GM21423 (cell line): ENCODE measurements at regions not wholly inside any gene's neighbourhood (a gene's known extent, or its start where the extent isn't known, plus 50 kb on each side); places are given as distances from the start of the nearest gene placed in this dataset.
"Not testable (repeated sequence)": the region's sequence is repeated elsewhere in the genome, so short reads cannot be mapped to it uniquely, and the experiment has no call there.

ENCODE experiments used
- ATAC-seq: cut with Tn5 transposase; IDR thresholded peaks from one replicate; pipeline ENCODE4 v1.9.1; 2021; ENCODE audit warnings: mild to moderate bottlenecking, moderate library complexity; ENCODE audit not compliant: unreplicated experiment

DNA sequence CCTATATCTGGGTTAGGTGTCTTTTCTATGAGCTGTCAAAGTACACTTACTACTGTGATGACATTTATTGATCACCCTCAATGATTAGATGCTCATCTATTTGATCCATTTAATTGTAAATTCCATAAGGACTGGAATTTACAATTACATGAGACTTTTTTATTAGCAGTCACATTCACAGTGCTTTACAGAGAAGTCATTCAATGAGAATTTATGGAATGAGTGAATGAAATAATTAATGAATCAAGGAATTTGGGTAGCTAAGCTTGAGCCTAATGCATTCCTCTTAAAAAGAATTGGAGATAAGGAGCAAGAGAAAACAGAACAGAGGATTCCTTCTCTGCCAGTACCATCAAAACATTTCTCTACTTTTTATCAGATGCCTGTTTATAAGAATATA, 1437.5 kb upstream of the CDH8 start:
- ATAC-seq = no peak

DNA sequence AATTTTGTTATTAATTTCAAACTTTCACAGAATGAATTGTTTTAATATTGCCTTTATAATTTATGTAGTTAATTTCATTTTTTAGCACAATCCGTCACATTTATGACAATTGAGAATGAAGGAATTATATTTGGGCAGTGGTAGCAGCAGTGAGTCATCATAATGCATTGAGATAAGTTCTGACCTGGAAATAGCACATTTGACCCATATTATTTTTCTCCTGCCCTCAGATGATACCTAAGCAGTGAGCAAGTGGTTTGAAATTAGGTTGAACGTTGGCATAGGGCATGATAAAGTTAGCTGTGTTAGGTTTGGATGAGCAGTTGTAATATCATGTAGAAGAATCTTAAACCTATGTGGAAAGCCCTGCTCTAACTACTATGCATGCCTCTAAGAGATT, 1431.3 kb upstream of the CDH8 start:
- ATAC-seq = no peak

DNA sequence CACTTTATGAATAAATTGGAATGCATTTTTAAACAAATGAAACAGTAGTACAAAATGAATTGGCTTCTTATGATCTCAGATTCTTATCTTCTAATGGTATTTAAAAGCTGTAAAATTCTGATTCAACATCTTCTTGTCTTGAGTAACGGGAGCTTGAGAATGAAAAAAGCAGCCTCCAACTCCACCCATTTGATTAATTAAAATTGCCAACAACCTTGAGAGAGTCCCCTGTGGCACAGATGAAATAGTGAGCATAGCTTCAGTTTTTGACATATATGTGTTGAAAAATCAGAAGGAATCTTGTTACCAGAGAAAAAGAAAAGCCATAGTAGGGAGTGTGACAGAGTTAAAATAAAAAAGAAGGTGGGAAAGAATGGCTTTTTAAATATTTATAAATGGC, 1426.1 kb upstream of the CDH8 start:
- no peak for ATAC-seq

DNA sequence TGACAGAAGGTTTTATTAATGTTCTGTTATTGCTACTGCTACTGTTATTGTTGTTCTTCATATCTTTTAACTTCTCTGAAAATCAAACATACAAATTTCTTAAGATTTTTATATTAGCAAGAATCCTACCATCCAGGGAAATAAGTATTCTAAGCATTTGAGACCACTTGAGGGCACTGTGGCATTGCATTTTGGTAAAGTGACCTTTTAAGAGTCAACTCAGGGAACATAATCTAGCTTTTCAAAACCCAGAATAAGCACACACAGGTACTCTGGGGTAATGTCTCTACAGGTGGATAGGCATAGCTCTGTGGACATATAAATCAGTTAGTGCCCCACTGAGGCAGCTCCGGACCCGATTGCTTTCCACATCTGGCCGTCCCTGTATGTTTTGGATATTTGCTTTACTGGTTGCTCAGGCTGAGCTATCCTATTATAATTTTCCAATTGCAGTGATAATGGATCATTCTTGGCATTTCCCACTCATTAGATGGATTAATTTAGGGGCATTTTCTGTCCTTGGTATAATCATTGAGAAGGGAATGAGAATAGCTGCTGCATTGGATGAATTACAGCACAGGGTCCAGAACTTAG, 1425.1 kb upstream of the CDH8 start:
- ATAC-seq = no peak

DNA sequence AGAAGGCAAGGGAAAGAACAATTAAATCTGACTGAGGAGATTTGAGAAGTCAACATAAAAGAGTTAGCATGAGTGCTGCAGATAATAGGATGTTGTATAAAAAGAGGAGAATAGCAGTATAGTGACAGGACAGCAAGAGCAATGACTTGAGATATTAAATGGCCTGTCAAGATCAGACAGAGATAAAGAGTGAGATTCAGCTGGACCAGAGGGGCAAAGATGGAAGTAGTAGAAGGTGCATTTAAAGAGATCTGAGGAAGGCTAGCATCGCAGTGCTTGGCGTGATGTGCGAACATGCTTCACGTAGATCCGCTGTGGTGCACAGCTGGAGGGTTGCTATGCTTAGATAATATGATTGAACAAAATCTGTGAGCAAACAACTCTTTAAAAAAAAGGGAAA, 1422.6 kb upstream of the CDH8 start:
- ATAC-seq = no peak

DNA sequence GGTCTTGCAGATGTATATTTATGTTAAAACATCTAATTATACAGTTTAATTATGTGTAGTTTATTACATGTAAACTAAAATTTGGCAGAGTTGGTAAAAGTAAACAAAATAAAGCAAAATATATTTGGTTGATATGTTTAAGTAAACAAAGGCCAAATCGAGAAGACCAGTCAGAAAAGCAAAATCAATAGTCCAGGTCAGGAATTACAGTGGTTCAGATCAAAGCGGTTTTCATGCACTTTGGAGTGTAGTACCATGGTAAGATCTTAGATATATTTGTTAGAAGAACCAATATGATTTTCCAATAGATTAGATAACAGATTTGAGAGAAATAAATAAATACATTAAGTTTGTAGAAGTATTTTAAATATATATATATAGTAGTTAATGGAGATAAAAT, 1421.6 kb upstream of the CDH8 start:
- ATAC-seq = no peak

DNA sequence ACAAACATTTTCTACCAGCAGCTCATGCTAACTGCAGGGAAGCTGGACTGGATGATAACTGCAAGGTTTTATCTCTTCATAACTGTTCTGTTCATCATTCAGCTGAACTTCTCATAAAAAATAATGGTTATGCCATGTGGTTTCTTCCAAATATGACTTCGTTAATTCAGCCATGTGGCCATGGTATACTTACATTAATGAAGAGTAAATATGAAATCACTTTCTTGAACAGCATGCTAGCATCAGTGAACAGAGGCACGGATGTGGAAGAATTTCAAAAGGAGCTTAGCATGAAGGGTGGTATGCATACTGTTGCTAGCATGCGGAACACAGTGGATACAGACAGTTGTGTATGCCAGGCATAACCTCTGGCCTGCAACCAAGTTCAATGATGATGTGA, 1417.0 kb upstream of the CDH8 start:
- ATAC-seq = no peak

DNA sequence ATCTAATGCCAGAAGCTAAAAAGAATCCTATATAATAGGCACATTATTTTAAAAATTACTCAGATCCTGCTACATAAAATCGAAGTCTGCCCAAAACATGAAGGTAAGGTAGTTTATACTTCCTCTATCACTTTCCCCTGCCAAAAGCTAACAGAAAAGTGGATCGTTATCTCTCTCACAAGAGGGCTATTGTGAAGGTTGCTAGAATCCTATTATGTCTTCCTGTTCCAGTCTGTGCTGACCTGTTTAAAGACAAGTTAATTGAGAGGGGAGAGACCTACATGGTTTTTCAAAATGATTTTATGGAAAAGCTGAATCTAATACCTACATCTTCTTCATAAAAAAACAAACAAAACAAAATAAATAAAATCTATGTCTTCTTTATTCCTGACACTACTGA, 1410.9 kb upstream of the CDH8 start:
- ATAC-seq = no peak

DNA sequence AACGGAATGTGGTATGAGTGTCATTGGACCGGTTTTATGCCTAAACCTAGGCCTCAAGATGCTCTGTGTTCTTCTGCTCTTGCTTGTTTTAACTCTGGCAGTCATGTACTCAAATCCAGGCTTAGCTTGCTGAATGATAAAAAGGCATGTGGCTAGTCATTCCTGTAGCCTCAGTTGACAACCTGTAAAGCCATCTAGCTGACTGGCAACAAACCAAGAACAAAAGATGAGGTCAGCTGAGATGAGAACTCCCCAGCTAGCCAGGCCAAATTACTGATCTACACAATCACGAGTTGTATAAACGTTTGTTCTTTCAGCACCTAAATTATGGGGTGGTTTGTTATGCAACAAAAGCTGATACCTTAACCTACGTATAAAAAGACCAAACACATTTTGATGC, 1406.0 kb upstream of the CDH8 start:
- no peak for ATAC-seq

DNA sequence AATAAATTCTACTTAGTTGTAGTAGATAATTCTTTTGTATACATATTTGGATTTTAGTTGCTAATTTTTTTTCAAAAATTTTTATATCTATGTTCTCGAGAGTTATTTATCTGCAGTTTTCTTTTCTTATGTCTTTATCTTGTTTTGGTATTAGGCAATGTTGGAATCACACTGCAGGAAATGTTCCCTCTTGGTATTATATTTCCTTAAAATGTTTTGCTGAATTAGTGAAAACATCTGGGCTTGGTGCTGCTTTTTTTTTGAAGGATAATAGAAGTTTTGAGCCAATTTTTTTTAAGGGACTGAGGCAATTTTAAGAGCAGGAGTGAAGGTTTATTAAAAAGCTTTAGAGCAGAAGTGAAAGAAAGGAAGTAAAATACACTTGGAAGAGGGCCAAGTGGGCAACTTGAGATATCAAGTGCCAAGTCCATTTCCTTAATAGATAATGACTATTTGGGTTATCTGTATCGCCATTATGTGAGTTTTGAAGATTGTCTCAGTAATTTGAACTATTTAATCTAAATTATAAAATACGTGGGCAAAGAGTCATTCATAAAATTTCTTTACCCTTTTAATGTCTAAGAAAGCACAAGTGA, 1390.1 kb upstream of the CDH8 start:
- no peak for ATAC-seq

DNA sequence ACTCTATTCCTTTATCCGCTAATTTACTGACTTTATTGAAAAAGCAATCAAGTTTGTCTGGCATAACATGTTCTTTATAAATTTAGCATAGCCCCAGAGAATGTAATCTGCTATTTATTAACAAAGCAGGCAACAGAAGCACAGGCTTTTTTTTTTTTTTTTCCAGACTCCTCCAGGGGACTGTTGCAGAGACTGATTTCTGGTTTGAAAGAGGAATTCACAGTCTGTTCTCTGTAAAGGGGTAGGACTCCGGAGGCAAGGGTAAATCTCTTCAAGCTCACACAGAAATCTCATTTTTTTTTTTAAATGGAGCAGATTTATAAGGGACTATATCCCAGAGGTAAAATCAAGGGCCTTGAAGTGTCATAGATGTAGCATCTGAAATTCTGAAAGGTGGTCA, 1386.5 kb upstream of the CDH8 start:
- no peak for ATAC-seq

DNA sequence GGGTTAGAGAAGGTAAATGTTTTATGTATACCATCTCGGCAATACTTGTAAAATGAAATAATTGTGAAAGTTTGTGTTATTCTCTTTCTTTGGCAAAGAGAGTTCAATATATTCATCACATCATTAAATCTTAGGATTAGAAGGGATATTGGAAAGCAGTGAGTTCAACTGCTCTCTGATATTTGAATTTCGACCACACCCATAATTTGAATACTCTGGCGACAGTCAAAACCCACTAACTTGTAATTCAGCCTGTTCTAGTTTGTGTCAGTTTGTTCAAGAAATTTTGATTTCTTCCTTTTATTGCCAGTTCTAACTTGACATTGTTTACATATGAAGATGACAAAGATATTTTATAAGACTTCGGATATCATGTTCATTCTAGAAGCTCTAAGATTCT, 1380.5 kb upstream of the CDH8 start:
- no peak for ATAC-seq

DNA sequence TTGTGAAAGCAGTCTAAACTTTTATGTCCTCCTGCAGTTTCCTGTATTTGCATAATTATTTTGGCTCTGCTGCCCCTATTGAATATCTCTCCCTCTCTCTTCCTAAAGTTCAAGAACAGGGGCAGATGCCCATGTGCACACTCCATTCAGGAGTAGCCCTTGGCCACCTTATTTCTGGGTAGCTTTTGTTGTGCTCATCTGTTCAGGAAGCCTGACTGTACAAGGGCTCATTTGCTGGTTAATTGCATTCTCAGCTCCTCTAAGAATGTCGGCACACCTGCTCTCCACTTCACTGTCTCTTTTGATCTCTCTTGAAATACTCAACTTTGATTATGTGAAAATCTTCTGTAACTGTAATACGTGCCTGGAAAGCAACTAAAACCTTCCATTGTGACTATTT, 1378.8 kb upstream of the CDH8 start:
- ATAC-seq = no peak

DNA sequence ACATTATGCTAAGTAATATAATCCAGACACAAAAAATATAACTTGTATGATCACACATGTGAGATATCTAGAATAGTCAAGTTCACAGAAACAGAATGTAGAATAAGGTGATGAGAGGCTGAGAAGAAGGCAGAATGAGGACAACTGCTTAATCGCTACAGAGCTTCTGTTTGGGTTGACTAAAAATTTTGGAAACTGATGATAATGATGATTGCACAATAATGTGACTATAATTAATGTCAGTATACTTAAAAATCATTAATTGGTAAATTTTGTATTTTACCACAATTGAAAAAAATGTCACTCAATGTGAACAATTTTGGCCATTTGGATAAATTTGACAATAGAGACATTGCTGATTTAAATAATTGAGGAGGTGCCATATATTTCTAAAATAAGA, 1374.4 kb upstream of the CDH8 start:
- no peak for ATAC-seq

DNA sequence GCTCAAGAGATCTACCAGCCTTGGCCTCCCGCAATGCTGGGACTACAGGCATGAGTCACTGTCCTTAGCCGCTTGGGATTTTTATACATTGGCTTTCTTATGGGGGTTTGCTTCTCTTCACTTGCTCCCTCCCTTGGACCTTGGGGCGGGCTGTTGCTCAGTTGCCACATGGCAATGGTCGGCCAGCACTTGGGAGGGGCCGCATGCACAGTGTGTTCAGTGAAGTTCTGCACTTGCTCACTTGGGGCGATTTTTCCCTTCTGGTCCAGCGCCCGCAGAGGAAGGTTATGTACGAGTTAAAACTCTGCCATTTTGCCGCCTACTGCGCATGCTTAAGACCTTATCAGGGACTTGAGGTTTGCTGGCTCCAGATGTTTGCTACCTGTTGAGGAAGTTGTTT, 1367.6 kb upstream of the CDH8 start:
- no peak for ATAC-seq

DNA sequence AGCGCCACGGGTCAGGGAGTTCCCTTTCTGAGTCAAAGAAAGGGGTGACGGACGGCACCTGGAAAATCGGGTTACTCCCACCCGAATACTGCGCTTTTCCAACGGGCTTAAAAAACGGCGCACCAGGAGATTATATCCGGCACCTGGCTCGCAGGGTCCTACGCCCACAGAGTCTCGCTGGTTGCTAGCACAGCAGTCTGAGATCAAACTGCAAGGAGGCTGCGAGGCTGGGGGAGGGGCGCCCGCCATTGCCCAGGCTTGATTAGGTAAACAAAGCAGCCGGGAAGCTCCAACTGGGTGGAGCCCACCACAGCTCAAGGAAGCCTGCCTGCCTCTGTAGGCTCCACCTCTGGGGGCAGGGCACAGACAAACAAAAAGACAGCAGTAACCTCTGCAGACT, 1352.0 kb upstream of the CDH8 start:
- not testable (repeated sequence) for ATAC-seq

DNA sequence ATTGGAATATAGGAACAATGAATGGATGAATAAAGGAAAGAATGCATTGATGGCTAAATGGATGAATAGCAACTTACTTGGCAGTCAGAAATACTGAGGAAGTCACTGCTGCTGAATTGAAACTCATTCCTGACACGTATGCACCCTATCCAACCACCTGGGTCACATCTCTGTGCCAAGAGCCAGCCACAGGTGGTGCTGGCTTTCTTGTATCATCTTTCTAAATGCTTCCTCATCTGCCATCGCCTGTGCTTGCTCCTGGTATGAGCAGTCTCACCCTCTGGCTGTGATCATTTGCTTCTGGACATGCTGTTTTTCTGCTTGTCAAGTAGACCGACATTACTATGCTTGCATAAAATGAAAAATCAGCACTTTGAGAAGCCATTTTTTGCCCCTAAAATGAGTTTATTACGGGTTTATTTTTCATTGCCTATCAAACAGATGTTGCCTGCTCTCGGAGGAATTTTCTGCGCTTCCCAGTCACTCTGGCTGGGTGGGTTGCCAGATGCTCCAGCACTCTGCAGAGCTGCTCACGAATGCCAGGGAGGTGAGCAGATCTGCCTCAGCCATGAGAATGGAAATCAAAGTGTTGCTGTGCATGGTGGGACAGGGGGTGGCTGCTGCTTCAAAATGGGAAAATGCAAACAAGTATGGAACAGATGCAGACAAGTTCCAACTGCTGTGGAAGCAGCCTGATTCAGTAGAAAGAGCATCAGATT, 1349.6 kb upstream of the CDH8 start:
- ATAC-seq = no peak

DNA sequence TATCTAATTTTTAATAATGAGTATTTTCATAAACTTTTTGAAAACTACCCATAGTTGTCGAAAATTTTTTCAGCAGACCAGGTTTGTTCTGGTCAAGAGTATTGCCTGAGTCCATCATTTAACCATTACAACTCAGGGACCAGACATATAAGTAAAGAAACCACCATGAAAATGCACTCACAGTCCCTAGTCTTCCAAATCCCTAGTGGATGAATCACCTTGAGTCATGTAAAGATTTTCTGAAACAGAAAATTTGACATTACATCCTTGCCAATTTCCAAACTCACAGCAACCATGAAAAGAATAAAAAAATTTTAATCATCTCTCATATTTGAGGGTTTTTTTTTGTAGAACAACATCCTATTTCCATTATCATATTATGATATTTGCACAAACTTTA, 1337.5 kb upstream of the CDH8 start:
- ATAC-seq = no peak

DNA sequence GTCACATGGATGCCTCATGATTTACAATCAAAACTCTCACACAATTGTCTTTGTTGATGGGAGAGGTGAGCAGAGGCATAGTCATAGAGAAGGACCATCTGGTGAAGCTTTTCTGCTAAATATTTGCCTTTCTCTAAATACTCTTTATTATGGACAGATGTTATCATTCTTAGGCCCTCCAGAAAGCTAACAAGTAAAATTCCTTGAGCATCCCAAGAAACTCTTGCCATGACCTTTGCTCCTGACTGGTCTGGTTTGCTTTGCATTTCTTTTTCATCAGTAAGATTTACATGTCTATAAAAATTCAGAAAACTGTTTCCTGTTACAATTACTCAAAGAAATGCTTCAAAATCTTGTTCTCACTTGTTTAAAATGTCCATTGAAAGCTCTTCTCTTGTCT, 1336.6 kb upstream of the CDH8 start:
- no peak for ATAC-seq

DNA sequence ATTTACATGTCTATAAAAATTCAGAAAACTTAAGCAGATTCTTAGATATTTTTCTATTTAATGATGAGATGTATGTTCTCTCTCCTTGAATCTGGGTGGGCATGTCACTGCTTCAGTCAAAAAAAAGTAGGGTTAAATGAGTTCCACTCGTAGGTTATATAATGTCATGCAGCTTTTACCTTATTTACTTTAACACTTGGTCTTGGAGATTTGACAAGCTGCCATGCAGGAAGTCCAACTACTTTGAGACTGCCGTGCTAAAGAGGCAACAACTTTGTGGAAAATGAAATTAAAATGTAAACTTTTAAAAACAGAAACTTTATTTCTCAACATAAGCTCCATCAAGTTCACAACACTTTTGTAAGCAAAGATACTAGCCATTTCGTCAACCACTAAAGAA, 1336.0 kb upstream of the CDH8 start:
- no peak for ATAC-seq

DNA sequence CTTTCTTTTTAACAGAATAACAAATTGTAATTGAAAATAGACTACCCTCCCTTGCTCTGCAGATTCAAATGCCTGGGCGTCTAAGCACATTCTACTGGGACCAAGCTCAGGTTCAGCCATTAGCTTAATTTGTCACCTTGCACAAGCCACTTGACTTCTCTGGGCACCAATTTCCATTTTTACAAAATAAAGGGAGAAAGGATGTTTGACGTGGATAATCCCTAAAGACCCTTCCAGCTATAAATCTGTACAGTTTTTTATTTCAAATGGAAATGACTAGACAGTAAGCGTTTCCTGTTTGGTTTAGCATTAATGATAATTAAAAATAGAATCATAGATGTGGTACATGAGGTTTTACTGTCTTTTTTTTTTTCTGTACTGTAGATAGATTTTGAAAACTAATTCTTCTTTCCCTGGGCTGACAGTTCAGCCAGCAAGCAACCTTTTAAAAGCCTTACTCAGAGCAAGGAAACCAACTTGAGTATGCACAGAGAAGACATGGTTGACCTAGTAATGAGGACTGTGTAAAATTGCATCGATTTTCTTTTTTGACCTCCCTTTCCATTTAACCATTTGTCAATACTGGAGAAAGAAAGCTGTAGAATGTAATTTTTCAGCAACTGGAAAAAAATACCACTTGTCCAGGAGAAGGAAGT, 1329.5 kb upstream of the CDH8 start:
- no peak for ATAC-seq

DNA sequence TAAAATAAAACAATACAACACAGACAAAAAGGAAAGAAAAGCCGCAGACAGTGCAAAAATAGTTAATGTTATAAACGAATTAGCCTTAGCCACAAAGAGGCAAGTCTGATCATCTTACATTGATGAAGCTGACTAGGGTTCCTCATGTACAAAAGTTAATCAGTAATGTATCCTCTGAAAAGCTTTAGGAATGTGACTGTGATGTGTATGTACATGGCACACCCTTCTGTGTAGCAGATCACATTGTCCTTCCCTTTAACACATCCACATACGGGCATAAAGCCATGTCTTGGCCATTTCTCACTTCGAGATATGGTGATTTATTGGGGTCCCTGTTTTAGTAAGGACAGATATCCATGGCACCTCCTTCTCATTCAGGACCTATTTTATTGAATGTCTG, 1327.5 kb upstream of the CDH8 start:
- ATAC-seq = no peak
